ENCODE measurements at regions not wholly inside any gene's neighbourhood (a gene's known extent, or its start where the extent isn't known, plus 50 kb on each side); places are given as distances from the start of the nearest gene placed in this dataset.
A peak's percentile ranks its signal among the peaks of the same experiment; 100 is the strongest.

DNA sequence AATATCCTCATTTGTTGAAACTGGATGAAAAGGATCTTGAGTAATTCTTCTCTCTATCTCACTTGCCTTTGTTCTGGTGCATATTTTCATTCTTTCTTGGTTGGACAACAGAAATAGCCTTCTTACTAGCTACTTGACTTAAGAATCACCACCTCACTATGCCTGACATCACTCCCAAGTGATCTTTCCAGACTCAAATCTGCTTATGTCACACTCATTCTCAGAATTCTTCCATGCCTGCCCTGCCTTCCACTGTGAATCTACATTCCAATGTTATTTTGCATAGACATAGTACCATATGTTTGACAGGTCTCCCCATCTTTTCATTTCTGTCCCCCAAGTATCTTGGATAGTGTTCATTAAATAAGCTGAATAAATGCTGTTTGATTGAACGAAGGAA lies 78.5 kb upstream of the DPYD start:
- peaks cover 9% of the 10 kb centered on the region for H3K4me1 ChIP-seq (ENCODE audit: control insufficient read depth, insufficient read depth, low read length)
- H3K4me3 ChIP-seq (ENCODE audit: low read length): no peak overlapping the region
- H3K9me3 ChIP-seq (replicated peaks; ENCODE audit: low read length): no peaks in the 10 kb centered on the region
- no peaks in the 10 kb centered on the region for H3K36me3 ChIP-seq (ENCODE audit: insufficient read depth, low read length)
- no peak overlapping the region for H3K4me2 ChIP-seq (ENCODE audit: low read length)
- H3K9ac ChIP-seq (ENCODE audit: low read depth, low read length): peak overlapping the region; percentile 28
- H3K27me3 ChIP-seq (ENCODE audit: control insufficient read depth, insufficient read depth, low read length): no peaks in the 10 kb centered on the region

DNA sequence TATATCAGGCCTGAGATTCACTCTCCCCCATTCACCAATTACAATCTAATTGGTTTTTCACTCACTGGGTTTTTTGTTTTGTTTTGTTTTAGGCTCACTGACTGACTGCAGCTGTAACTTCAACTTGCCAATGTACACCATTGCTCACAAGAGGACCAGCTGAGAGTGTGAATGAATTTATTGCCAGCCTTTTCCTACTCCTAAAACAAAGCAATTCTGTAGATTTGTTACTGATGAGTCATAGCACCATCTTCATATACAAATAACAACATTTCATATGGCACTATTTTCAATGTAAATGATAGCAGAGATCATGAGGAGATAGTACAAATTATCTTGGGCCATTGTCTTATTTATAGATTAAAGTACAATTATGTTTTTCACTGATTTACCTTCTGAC lies 76.0 kb upstream of the DPYD start:
- no peaks in the 10 kb centered on the region for H3K9me3 ChIP-seq (replicated peaks; ENCODE audit: low read length)
- no peaks in the 10 kb centered on the region for H3K27me3 ChIP-seq (ENCODE audit: control insufficient read depth, insufficient read depth, low read length)
- H3K4me2 ChIP-seq (ENCODE audit: low read length): no peak overlapping the region
- no peaks in the 10 kb centered on the region for H3K36me3 ChIP-seq (ENCODE audit: insufficient read depth, low read length)
- H3K4me1 ChIP-seq (ENCODE audit: control insufficient read depth, insufficient read depth, low read length): peaks cover 9% of the 10 kb centered on the region
- H3K9ac ChIP-seq (ENCODE audit: low read depth, low read length): no peak overlapping the region
- H3K4me3 ChIP-seq (ENCODE audit: low read length): no peak overlapping the region

DNA sequence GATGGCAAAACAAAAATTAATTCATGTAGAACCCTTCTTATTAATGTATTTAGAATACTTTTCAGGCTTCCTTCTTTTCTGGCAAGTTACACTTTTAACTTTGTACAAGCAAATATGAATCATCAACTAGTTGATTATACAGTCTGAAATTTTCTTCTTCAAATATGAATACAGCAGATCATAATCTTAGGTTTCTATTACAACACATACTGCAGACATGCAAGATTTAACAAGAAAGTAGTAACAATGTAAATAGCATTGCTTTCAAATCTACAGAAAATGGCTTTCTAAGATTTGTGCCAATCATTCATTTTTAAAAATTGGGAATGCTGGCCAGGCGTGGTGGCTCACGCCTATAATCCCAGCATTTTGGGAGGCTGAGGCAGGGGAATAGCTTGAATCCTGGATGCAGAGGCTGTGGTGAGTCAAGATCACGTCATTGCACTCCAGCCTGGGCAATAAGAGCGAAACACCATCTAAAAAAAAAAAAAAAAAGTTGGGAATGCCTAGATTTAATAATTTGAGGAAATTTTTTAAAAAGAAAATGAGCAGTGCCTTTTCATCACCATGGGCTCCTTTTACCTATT lies 68.4 kb upstream of the DPYD start:
- H3K9ac ChIP-seq (ENCODE audit: low read depth, low read length): no peak overlapping the region
- no peaks in the 10 kb centered on the region for H3K27me3 ChIP-seq (ENCODE audit: control insufficient read depth, insufficient read depth, low read length)
- H3K4me2 ChIP-seq (ENCODE audit: low read length): no peak overlapping the region
- no peaks in the 10 kb centered on the region for H3K36me3 ChIP-seq (ENCODE audit: insufficient read depth, low read length)
- no peaks in the 10 kb centered on the region for H3K9me3 ChIP-seq (replicated peaks; ENCODE audit: low read length)
- peaks cover 11% of the 10 kb centered on the region for H3K4me1 ChIP-seq (ENCODE audit: control insufficient read depth, insufficient read depth, low read length)
- no peak overlapping the region for H3K4me3 ChIP-seq (ENCODE audit: low read length)

DNA sequence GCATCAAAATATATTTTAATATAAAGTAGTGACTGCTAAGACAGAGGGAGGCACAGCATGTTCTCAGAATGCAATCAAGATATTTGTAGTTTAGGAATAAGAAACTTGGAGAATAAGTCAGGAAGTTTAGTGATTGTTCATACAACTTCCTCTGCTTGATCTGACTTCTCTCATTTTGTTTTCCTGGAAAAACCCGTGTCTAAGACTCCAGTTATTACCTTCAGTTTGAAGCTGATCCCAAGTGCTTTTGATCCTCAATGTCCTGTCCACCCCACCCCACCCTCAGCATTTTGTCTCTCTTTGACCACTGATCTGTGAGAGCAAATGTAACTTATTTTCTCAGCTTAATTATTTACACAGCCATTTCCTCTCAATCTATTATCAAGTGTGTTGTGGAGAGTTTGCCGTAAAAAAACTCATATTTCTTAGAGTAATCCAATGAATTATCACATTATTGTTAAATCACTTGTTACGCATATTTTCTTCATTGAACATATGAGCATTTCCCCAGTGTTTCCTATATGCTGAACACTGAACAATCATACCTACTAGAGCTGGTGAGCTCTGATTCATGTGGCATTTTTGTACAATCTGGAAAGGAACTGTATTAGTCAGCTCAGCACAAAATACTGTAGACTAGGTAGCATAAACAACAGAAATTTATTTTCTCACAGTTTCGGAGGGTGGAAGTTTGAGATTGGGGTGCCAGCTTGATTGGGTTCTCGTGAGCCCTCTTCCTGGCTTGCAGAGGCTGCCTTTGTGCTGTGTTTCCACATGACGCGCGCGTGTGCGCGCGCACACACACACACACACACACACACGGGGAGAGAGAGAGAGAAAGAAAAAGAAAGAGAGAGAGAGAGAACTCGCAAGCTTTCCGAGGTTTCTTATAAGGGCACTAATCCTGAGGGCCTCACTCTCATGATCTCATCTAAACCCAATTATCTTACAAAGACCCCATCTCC lies 65.5 kb upstream of the DPYD start:
- Histone ChIP-seq H3K4me1 (ENCODE audit: control insufficient read depth, insufficient read depth, low read length) (peaks cover 11% of the 10 kb centered on the region), H3K36me3 (ENCODE audit: insufficient read depth, low read length) (no peaks in the 10 kb centered on the region), H3K27me3 (ENCODE audit: control insufficient read depth, insufficient read depth, low read length) (no peaks in the 10 kb centered on the region), H3K9me3 (replicated peaks; ENCODE audit: low read length) (no peaks in the 10 kb centered on the region), H3K4me2 (ENCODE audit: low read length) (no peak overlapping the region), H3K9ac (ENCODE audit: low read depth, low read length) (no peak overlapping the region), H3K4me3 (ENCODE audit: low read length) (no peak overlapping the region)

DNA sequence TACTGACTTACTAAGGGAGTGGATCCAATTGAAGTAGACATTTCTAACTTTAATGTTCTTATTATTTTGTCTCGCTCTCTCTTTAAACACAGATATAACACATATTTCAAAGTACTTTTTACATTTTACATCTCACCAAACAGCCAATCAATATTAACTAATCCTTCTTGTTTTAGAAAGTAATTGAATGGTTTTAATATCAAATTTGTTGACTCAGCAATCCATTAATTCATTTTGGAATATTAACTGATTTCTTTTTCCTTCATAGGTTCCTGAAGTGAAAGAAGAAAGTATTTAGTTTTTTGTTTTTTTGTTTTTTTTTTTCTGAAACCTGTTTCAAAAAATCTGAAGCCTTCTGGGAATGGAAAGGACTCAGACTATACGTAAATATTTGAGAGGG lies 62.3 kb upstream of the DPYD start:
- Histone ChIP-seq H3K4me2 (ENCODE audit: low read length) (no peak overlapping the region), H3K9ac (ENCODE audit: low read depth, low read length) (no peak overlapping the region), H3K4me3 (ENCODE audit: low read length) (no peak overlapping the region), H3K36me3 (ENCODE audit: insufficient read depth, low read length) (no peaks in the 10 kb centered on the region), H3K27me3 (ENCODE audit: control insufficient read depth, insufficient read depth, low read length) (no peaks in the 10 kb centered on the region), H3K4me1 (ENCODE audit: control insufficient read depth, insufficient read depth, low read length) (no peaks in the 10 kb centered on the region), H3K9me3 (replicated peaks; ENCODE audit: low read length) (no peaks in the 10 kb centered on the region)

DNA sequence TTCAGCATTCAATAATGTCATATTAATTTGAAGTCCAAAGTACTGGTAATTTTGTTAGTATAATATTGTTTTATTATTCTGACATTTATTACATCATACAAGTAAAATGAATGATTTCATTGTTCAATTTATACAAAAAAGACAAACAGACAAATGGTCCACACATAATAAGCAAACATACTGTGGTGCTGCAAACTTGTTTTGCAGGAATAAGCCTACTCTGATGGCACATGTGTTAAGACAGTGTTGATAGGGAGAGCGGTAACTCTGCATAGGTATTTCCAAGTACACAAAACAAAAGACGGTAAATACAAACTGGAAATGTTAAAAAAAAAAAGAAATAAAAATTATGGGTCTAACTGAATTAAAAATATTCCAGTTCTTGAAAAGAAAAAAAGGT lies 59.7 kb upstream of the DPYD start:
- Histone ChIP-seq H3K4me3 (ENCODE audit: low read length) (no peak overlapping the region), H3K9ac (ENCODE audit: low read depth, low read length) (no peak overlapping the region), H3K36me3 (ENCODE audit: insufficient read depth, low read length) (no peaks in the 10 kb centered on the region), H3K4me1 (ENCODE audit: control insufficient read depth, insufficient read depth, low read length) (no peaks in the 10 kb centered on the region), H3K9me3 (replicated peaks; ENCODE audit: low read length) (no peaks in the 10 kb centered on the region), H3K4me2 (ENCODE audit: low read length) (no peak overlapping the region), H3K27me3 (ENCODE audit: control insufficient read depth, insufficient read depth, low read length) (no peaks in the 10 kb centered on the region)

DNA sequence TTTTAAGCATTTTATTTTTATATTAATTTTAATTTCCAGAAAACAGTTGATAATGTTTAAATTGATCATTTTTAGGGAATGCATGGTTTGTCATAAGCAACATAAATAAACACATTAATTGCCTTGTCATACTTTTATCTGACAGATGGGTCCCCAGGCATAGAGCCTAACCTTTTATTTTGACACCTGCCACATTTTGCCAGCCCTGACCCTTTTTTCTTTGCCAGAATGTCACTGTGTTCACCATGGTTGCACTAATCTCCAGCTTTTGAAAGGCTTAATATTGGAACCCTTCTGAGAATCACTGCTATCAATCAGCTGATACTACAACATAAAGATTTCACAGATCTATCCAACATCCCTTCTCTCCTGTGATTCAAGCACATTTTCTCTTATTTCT lies 56.0 kb upstream of the DPYD start:
- H3K36me3 ChIP-seq (ENCODE audit: insufficient read depth, low read length): no peaks in the 10 kb centered on the region
- H3K4me2 ChIP-seq (ENCODE audit: low read length): no peak overlapping the region
- H3K4me1 ChIP-seq (ENCODE audit: control insufficient read depth, insufficient read depth, low read length): no peaks in the 10 kb centered on the region
- H3K27me3 ChIP-seq (ENCODE audit: control insufficient read depth, insufficient read depth, low read length): no peaks in the 10 kb centered on the region
- no peak overlapping the region for H3K9ac ChIP-seq (ENCODE audit: low read depth, low read length)
- H3K9me3 ChIP-seq (replicated peaks; ENCODE audit: low read length): no peaks in the 10 kb centered on the region
- H3K4me3 ChIP-seq (ENCODE audit: low read length): no peak overlapping the region
